Uterus (tissue), 3 donors: ENCODE measurements at regions not wholly inside any gene's neighbourhood (a gene's known extent, or its start where the extent isn't known, plus 50 kb on each side); places are given as distances from the start of the nearest gene placed in this dataset.

ENCODE experiments used
- DNase-seq, 2 donors: peaks; one replicate each; pipeline ENCODE4 v3.0.0-alpha.2; 2019 to 2020
- H3K27ac ChIP-seq, 2 donors: fragments of 200-600 bp; sonication (generic); 1 replicate in 1 of 2; 2 replicates in 1 of 2; pipeline ENCODE4 v1.5.1; 2016 to 2018
- H3K27me3 ChIP-seq, 2 donors: fragments of 200-600 bp; sonication (generic); one replicate each; pipeline ENCODE4 v1.5.1; 2018 to 2019; ENCODE audit warnings: control low read depth in 1 of 2
- H3K36me3 ChIP-seq, 2 donors: fragments of 200-600 bp; sonication (generic); one replicate each; pipeline ENCODE4 v1.5.1; 2019; ENCODE audit warnings: control low read depth in 1 of 2
- H3K4me1 ChIP-seq, 2 donors: fragments of 200-600 bp; sonication (generic); one replicate each; pipeline ENCODE4 v1.5.1; 2018 to 2019; ENCODE audit warnings: control low read depth in 1 of 2
- H3K4me3 ChIP-seq, 2 donors: fragments of 200-600 bp; sonication (generic); 1 replicate in 1 of 2; 2 replicates in 1 of 2; pipeline ENCODE4 v1.5.1; 2018 to 2019; ENCODE audit warnings: mild to moderate bottlenecking in 1 of 2
- H3K9me3 ChIP-seq, 2 donors: fragments of 200-600 bp; sonication (generic); one replicate each; pipeline ENCODE4 v1.5.1; 2019; ENCODE audit warnings: control low read depth in 1 of 2
- POLR2A ChIP-seq, 2 donors: fragments of 450-650 bp; IDR thresholded peaks; one replicate each; pipeline ENCODE4 v1.6.1; 2016; ENCODE audit warnings: antibody characterized with exemption in 2 of 2, mild to moderate bottlenecking in 1 of 2, moderate library complexity in 1 of 2
- intact Hi-C: fragments of 100-400 bp; cut with DNase I; formaldehyde crosslinking; loops from one replicate; pipeline ENCODE4 v1.15.1; 2023; ENCODE audit warnings: low total_unique reads
- TF ChIP-seq, protein P1 (sequence below), 4 experiments: fragments of 200-600 bp in 2 of 4; fragments of 450-650 bp in 2 of 4; sonication (generic) in 2 of 4; IDR thresholded peaks; one replicate each; pipeline ENCODE4 v1.5.1; 2016 to 2019; ENCODE audit warnings: antibody characterized with exemption in 4 of 4, mild to moderate bottlenecking in 2 of 4, moderate library complexity in 1 of 4
- donor health status: DM: yes; HTN: yes; CAD: no.

- no peaks in the 10 kb centered on the region for H3K27me3 ChIP-seq
- H3K4me1 ChIP-seq = no peaks in the 10 kb centered on the region
- no peaks in the 10 kb centered on the region for H3K9me3 ChIP-seq
- H3K4me3 ChIP-seq = no peak overlapping the region
- no peak for DNase-seq
- intact Hi-C loops = no loop called here
- no peak overlapping the region for H3K27ac ChIP-seq
- no peak for TF ChIP-seq POLR2A (IDR thresholded peaks at IDR 0.05)
- TF ChIP-seq, protein P1, sequence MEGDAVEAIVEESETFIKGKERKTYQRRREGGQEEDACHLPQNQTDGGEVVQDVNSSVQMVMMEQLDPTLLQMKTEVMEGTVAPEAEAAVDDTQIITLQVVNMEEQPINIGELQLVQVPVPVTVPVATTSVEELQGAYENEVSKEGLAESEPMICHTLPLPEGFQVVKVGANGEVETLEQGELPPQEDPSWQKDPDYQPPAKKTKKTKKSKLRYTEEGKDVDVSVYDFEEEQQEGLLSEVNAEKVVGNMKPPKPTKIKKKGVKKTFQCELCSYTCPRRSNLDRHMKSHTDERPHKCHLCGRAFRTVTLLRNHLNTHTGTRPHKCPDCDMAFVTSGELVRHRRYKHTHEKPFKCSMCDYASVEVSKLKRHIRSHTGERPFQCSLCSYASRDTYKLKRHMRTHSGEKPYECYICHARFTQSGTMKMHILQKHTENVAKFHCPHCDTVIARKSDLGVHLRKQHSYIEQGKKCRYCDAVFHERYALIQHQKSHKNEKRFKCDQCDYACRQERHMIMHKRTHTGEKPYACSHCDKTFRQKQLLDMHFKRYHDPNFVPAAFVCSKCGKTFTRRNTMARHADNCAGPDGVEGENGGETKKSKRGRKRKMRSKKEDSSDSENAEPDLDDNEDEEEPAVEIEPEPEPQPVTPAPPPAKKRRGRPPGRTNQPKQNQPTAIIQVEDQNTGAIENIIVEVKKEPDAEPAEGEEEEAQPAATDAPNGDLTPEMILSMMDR (IDR thresholded peaks at IDR 0.05) = no peak
- H3K36me3 ChIP-seq = no peaks in the 10 kb centered on the region
Measured at GRCh38 chr4:185995665-185996064, 73.3 kb upstream of the TLR3 start.

DNA sequence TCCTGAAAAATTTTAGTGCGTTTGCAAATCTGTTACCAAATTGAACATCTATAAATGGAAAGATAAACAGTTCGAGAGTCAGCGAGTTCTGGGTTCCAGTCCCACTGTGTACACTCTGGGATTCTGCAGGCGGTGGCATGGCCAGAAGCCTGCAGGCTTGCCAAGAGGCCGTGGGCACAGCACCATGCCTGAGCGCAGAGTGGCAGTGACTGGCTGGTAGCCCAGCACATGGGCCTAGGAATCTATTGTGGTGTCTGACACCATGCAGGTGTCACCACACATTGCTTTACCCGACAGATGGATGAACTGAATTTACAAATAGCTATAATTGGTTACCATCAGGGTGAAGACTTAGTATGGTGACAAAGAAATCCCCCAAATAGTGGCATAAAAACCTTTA is 71.7 kb upstream of the TLR3 start:
- Histone ChIP-seq H3K27ac (no peak overlapping the region), H3K27me3 (no peaks in the 10 kb centered on the region), H3K9me3 (no peaks in the 10 kb centered on the region), H3K4me1 (no peaks in the 10 kb centered on the region), H3K36me3 (no peaks in the 10 kb centered on the region), H3K4me3 (no peak overlapping the region)
- intact Hi-C loops = no loop called here
- TF ChIP-seq, protein P1 (IDR thresholded peaks at IDR 0.05) = no peak
- TF ChIP-seq POLR2A (IDR thresholded peaks at IDR 0.05) = no peak
- DNase-seq = no peak

- no peaks in the 10 kb centered on the region for H3K9me3 ChIP-seq
- H3K27ac ChIP-seq = no peak overlapping the region
- no peak overlapping the region for H3K4me3 ChIP-seq
- H3K4me1 ChIP-seq = no peaks in the 10 kb centered on the region
- intact Hi-C loops = no loop called here
- no peaks in the 10 kb centered on the region for H3K36me3 ChIP-seq
- no peak for DNase-seq
- H3K27me3 ChIP-seq = no peaks in the 10 kb centered on the region
- no peak for TF ChIP-seq POLR2A (IDR thresholded peaks at IDR 0.05)
- TF ChIP-seq, protein P1 (IDR thresholded peaks at IDR 0.05) = no peak
Measured at GRCh38 chr4:185998791-185999190, 70.2 kb upstream of the TLR3 start.

GRCh38 chr4:185999207-185999606 is 69.7 kb upstream of the TLR3 start:
- intact Hi-C loops = no loop called here
- H3K27me3 ChIP-seq = no peaks in the 10 kb centered on the region
- no peaks in the 10 kb centered on the region for H3K4me1 ChIP-seq
- no peaks in the 10 kb centered on the region for H3K9me3 ChIP-seq
- H3K36me3 ChIP-seq = no peaks in the 10 kb centered on the region
- no peak overlapping the region for H3K4me3 ChIP-seq
- H3K27ac ChIP-seq = no peak overlapping the region
- no peak for DNase-seq
- TF ChIP-seq POLR2A (IDR thresholded peaks at IDR 0.05) = no peak
- TF ChIP-seq, protein P1 (IDR thresholded peaks at IDR 0.05) = no peak

DNA sequence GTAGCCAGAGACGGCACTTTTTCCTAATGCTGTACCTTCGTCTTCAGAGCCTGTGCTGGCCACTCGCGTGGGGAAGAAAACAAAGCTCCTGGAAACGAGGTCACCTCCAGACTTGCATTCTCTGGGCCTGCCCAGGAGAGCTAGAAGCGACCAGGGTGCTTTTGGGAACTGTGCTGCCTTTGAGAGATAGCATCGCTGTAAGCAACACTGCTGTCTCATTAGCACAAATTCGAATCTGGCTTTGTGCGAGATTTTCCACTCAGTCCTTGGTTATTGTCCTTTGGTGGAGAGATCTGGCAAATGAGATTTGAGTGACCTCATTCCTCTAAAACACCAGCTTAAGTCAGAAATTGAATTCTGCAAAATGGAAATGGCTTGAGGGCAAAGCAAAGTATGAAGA is 66.1 kb upstream of the TLR3 start:
- no peaks in the 10 kb centered on the region for H3K27me3 ChIP-seq
- H3K36me3 ChIP-seq = no peaks in the 10 kb centered on the region
- no peak for TF ChIP-seq POLR2A (IDR thresholded peaks at IDR 0.05)
- TF ChIP-seq, protein P1 (IDR thresholded peaks at IDR 0.05) = no peak
- intact Hi-C loops = no loop called here
- no peak overlapping the region for H3K4me3 ChIP-seq
- DNase-seq = no peak
- no peak overlapping the region for H3K27ac ChIP-seq
- no peaks in the 10 kb centered on the region for H3K4me1 ChIP-seq
- no peaks in the 10 kb centered on the region for H3K9me3 ChIP-seq
